ENCODE measurements at regions not wholly inside any gene's neighbourhood (a gene's known extent, or its start where the extent isn't known, plus 50 kb on each side); places are given as distances from the start of the nearest gene placed in this dataset.

DNA sequence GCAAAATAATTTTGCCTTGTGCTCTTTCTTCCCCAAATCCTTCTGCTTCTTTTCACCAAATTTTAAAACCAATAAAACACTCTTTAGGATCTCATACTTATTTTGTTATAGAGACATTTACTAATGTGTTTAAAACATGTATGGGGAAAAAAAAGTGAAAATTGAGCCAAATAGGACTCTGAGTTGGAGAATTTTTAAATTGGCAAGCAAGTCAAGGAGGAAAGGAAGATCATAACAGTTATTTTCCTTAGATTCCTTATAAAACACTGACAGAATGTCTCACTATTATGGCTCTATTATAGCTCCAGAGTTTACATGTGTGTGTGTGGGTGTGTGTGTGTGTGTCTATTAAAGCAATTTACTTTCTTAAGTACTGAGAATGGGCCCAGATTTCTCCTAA lies 220.5 kb downstream of the SLC6A15 start:
- Histone ChIP-seq H3K27ac (replicated peaks) (no peak overlapping the region), H3K4me3 (no peak overlapping the region), H3K36me3 (no peaks in the 10 kb centered on the region), H3K27me3 (ENCODE audit: low read depth) (no peaks in the 10 kb centered on the region), H3K4me1 (no peaks in the 10 kb centered on the region), H3K9me3 (replicated peaks) (no peaks in the 10 kb centered on the region)
- intact Hi-C loops (cut with micrococcal nuclease), result no loop called here
- DNase-seq, result no peak
- TF ChIP-seq CTCF (IDR thresholded peaks at IDR 0.05; ENCODE audit: borderline replicate concordance), result no peak

GRCh38 chr12:84691266-84691665 lies 221.3 kb downstream of the SLC6A15 start:
- intact Hi-C loops (cut with micrococcal nuclease), result no loop called here
- no peak overlapping the region for H3K4me3 ChIP-seq

GRCh38 chr12:84689638-84690037 lies 223.0 kb downstream of the SLC6A15 start:
- Histone ChIP-seq H3K36me3 (no peaks in the 10 kb centered on the region), H3K27ac (replicated peaks) (no peak overlapping the region), H3K27me3 (ENCODE audit: low read depth) (no peaks in the 10 kb centered on the region), H3K4me3 (no peak overlapping the region), H3K4me1 (no peaks in the 10 kb centered on the region), H3K9me3 (replicated peaks) (no peaks in the 10 kb centered on the region)
- intact Hi-C loops (cut with micrococcal nuclease), result no loop called here
- no peak for DNase-seq
- TF ChIP-seq CTCF (IDR thresholded peaks at IDR 0.05; ENCODE audit: borderline replicate concordance), result no peak

More at GRCh38 chr12:84691266-84691665, 221.3 kb downstream of the SLC6A15 start:
- Histone ChIP-seq H3K27me3 (ENCODE audit: low read depth) (no peaks in the 10 kb centered on the region), H3K27ac (replicated peaks) (no peak overlapping the region), H3K36me3 (no peaks in the 10 kb centered on the region), H3K9me3 (replicated peaks) (no peaks in the 10 kb centered on the region), H3K4me1 (no peaks in the 10 kb centered on the region)
- no peak for DNase-seq
- no peak for TF ChIP-seq CTCF (IDR thresholded peaks at IDR 0.05; ENCODE audit: borderline replicate concordance)

GRCh38 chr12:84685379-84685778 lies 227.2 kb downstream of the SLC6A15 start:
- DNase-seq, result no peak
- Histone ChIP-seq H3K36me3 (no peaks in the 10 kb centered on the region), H3K9me3 (replicated peaks) (no peaks in the 10 kb centered on the region), H3K4me1 (no peaks in the 10 kb centered on the region), H3K27ac (replicated peaks) (no peak overlapping the region), H3K27me3 (ENCODE audit: low read depth) (no peaks in the 10 kb centered on the region), H3K4me3 (no peak overlapping the region)
- intact Hi-C loops (cut with micrococcal nuclease), result no loop called here
- no peak for TF ChIP-seq CTCF (IDR thresholded peaks at IDR 0.05; ENCODE audit: borderline replicate concordance)

- Histone ChIP-seq H3K4me3 (no peak overlapping the region), H3K36me3 (no peaks in the 10 kb centered on the region), H3K27ac (replicated peaks) (no peak overlapping the region), H3K27me3 (ENCODE audit: low read depth) (no peaks in the 10 kb centered on the region), H3K4me1 (no peaks in the 10 kb centered on the region), H3K9me3 (replicated peaks) (no peaks in the 10 kb centered on the region)
- no peak for DNase-seq
- no peak for TF ChIP-seq CTCF (IDR thresholded peaks at IDR 0.05; ENCODE audit: borderline replicate concordance)
- intact Hi-C loops (cut with micrococcal nuclease), result no loop called here
Observed at GRCh38 chr12:84676787-84677186, 235.8 kb downstream of the SLC6A15 start.

DNA sequence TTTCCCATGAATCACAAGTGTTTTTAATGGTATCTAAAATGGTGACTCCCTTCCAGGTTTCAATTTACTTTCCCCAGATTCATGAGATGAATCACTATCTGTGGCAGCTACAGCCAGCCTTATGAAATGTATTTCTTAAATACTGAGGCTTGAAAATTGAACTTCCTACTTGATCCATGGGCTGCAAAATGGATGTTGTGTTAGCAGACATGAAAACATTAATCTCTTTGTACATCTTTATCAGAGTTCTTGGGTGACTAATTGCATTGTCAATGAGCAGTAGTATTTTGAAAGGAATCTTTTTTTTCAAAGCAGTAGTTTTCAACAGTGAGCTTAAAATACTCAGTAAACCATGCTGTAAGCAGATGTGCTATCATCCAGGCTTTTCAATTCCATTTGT lies 250.8 kb downstream of the SLC6A15 start:
- Histone ChIP-seq H3K4me1 (no peaks in the 10 kb centered on the region), H3K27ac (replicated peaks) (no peak overlapping the region), H3K4me3 (no peak overlapping the region), H3K9me3 (replicated peaks) (no peaks in the 10 kb centered on the region), H3K27me3 (ENCODE audit: low read depth) (no peaks in the 10 kb centered on the region), H3K36me3 (no peaks in the 10 kb centered on the region)
- intact Hi-C loops (cut with micrococcal nuclease), result no loop called here
- TF ChIP-seq CTCF (IDR thresholded peaks at IDR 0.05; ENCODE audit: borderline replicate concordance), result no peak
- DNase-seq, result no peak
